Transverse colon (tissue), 4 donors: ENCODE measurements at regions not wholly inside any gene's neighbourhood (a gene's known extent, or its start where the extent isn't known, plus 50 kb on each side); places are given as distances from the start of the nearest gene placed in this dataset.

Experiments
- CTCF ChIP-seq, 5 experiments: fragments of 200-600 bp in 3 of 5; fragments of 450-650 bp in 2 of 5; sonication (generic) in 3 of 5; IDR thresholded peaks; 1 replicate in 2 of 5; 2 replicates in 3 of 5; pipeline ENCODE4 v1.5.1; 2016 to 2017; ENCODE audit warnings: antibody characterized with exemption in 5 of 5, inconsistent platforms in 3 of 5, mild to moderate bottlenecking in 2 of 5, moderate library complexity in 1 of 5
- EP300 ChIP-seq: sonication (generic); formaldehyde crosslinking; IDR thresholded peaks from one replicate; pipeline ENCODE4 v1.6.1; 2017; ENCODE audit warnings: antibody characterized with exemption, low read depth
- POLR2A ChIP-seq: fragments of 450-650 bp; IDR thresholded peaks from one replicate; pipeline ENCODE4 v1.6.1; 2016; ENCODE audit warnings: antibody characterized with exemption, mild to moderate bottlenecking, moderate library complexity
- POLR2AphosphoS5 ChIP-seq, 3 donors: sonication (generic); formaldehyde crosslinking; IDR thresholded peaks; one replicate each; pipeline ENCODE4 v1.6.1; 2016; ENCODE audit warnings: antibody characterized with exemption in 3 of 3

GRCh38 chr6:965343-965742, 272.4 kb upstream of the EXOC2 start:
- TF ChIP-seq POLR2AphosphoS5 (IDR thresholded peaks at IDR 0.05), result no peak
- TF ChIP-seq CTCF (IDR thresholded peaks at IDR 0.05), result no peak
- TF ChIP-seq POLR2A, result no peak
- TF ChIP-seq EP300, result no peak
